GDM1 (cell line): ENCODE measurements at regions not wholly inside any gene's neighbourhood (a gene's known extent, or its start where the extent isn't known, plus 50 kb on each side); places are given as distances from the start of the nearest gene placed in this dataset.

Experiments used
- DNase-seq: peaks from one replicate; lab custom pipeline; 2025; lab: John Stamatoyannopoulos, UW

DNA sequence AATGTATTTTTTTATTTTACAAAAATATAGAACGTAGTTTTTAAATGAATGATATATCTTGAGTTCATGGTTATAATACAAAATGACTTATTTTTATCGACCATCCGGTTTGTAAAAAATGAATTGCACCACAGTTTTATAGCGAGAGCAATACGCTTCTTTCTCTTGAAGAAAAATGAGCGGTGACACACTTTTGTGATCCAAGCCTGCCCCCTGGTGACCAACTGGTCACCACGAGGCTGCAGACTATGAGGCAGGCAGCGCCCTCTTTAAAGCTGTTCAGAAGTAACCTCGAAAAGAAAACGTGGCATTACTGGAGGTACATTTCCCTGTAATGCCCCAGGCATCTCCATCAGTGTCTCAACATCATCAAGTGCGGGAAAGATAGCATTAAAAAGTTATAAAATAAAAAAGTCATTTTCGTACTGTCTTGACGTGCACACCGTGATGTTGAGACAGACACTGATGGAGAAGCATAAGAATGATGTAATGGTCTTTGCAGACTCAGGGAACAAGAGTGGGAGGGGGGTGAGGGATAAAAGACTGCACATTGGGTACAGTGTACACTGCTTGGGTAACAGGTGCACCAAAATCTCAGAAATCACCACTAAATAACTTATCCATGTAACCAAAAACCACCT, 734.2 kb upstream of the ADAMTS5 start:
- DNase-seq, result peak; percentile 55

DNA sequence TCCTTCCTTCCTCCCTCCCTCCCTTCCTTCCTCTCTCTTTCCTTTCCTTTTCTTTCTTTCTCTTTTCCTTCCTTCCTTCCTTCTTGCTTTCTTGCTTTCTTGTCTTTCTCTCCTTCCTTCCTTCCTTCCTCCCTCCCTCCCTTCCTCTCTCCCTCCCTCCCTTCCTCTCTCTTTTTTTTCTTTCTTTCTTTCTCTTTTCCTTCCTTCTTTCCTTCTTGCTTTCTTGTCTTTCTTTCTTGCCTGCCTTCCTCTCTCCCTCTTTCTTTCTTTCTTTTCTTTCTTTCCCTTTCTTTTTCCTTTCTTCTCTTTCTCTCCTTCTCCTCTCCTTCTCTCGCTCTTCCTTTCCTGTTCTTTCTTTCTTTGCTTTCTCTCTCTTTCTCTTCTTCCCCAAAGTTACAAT, 728.4 kb upstream of the ADAMTS5 start:
- no peak for DNase-seq

DNA sequence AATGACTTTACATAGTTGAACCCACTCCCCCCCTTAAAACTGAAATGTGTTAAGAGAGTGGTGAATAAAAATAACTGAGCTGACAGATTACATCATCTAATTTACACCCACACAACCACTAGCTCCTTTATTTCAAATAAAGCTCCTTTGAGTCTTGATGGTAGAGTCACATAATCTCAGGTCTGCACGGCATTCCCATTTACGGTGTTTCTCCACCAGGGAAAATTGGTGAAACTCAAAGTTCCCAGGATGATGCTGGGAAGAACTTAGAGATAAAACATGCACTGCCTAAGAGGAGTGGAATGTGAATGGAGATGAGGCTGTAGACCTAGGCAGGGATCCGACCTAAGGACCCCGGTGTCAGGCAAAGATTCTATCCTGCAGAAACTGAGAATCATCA, 727.8 kb upstream of the ADAMTS5 start:
- DNase-seq, result no peak

DNA sequence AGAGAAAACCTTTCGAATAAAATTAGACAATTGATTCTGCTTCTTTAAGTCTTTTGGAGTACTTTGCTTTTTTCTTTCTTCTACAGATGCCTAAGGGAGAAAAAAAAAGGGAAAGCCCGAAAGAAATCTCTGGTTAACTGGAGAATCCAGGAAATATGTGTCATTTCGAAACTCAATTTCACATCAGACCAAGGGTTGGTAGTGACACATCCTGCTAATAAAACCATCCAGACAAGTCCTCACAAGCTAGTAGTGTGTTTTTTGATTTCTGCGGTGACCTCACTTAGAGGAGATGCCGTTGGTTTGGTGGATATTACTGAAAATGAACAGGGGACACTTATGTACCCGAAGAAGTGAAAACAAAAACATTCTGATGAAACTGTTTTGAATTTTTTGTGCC, 726.5 kb upstream of the ADAMTS5 start:
- no peak for DNase-seq

DNA sequence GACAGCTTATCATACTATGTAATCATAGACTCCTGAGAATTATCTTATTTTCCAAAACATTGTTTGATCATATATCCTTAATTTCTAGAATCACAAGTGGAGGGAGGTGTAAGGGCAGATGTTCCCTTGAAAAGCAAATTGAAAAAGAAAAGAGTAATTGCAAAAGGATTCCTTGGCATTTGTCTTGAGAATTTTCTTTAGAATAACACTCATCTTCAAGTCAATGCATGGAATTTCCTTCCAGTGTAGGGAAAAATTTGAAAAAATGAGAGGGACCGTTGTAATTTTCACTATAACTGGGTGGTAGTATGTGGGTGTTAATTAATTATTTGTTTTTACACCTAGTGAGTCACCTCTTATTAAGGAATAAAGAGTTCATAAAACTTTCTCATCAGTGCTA, 724.6 kb upstream of the ADAMTS5 start:
- no peak for DNase-seq

DNA sequence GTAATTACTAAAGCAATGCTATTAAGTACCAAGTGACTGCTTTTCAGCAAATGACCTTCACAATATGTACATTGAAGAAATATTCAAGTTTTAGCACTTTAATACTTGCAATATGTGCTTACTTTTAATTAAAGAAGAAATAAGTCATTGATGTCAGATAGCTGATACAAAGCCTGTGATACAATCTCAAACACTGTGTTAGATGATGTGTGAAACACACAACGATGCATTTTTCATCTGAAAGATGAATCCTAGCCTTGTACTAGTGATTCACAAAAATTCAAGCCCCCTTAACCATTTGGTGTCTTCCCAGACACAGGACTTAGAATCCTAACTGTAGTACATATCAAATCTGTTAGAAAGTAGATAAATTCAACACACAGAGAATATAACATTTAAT, 724.1 kb upstream of the ADAMTS5 start:
- DNase-seq, result no peak

DNA sequence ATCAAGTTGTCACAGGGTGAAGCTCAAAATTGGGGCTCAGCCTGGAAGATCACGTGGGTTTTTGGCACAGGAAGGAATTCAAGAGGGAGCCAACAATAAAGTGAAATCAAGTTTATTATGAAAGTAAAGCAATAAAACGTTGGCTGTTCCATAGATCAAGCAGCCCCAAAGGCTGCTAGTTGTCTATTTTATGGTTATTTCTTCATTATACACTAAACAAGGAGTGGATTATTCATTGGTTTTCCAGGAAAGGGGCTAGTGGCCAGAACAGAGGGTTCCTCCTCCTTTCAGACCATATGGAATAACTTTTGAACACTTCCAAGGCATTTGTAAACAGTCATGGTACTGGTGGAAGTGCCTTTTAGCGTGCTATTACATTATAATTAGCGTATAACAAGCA, 723.5 kb upstream of the ADAMTS5 start:
- no peak for DNase-seq

DNA sequence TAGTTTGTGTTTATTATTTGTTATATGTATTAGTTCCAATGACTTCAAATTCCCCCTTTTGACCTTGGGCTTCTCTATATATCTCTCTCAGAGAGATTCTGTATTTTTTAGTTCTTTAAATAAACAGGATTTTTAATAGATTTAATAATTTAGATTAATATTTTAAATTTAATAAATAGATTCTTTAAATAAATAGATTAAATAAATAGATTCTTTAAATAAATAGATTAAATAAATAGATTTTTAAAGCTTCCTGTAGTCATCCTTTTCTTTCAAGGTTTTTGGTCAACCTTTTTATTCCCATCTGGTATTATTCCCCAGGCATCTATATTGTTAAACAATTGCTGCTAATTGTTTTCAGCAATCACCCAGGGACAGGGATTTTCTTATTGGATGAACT, 721.9 kb upstream of the ADAMTS5 start:
- no peak for DNase-seq

DNA sequence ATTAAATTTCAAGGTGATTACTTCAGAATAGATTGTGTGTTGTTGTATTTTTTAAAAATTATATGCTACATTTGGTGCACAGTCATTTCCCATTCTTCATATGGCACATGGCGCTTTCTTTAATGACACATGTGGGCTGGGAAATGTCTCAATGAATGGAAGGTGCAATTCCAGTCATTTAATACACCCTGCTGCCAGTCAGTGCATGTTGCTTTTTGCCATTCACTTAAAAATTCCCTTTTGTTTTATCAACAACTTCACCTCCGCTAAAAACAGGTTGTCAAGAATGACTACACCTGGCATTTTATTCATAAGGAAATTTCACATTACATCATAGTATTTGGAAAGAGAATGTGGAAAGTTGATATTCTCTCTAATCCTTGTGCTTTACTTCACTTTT, 716.4 kb upstream of the ADAMTS5 start:
- no peak for DNase-seq

DNA sequence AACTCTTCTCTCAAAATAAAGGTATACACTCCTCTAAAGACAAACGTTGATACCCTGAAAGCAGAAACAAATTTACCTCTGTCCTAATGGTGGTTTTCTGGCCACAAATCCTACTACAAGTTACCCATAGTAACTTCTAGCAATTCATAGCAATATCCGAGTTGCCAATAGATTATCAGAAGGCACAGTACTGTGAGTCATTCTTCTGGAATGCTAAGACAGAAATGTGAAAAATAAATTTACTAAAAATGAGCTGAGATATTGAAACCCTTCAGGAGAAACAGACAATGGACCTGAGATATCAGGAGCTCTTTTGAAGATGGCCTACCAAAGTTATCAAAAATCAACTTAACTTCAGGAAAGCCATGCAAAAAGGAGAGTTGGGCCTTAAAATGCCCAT, 715.0 kb upstream of the ADAMTS5 start:
- no peak for DNase-seq

DNA sequence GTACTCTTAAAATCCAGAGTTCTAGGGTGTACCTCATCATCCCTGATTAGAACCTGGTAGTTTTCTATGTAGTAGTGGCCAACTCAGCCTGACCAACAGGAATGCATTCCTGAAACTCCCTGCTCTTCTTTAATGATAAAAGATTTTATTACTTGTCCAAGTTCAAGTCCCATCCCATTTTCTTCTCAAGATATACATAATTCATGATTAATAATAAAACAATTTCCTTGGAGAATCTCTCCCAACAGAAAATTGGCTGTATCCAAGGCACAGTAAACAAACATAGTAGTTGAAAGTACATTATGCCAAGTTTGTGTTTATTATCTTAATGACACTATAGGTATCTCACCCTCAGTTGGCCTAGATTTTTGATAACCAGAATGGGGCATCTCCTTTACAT, 714.1 kb upstream of the ADAMTS5 start:
- DNase-seq, result no peak

DNA sequence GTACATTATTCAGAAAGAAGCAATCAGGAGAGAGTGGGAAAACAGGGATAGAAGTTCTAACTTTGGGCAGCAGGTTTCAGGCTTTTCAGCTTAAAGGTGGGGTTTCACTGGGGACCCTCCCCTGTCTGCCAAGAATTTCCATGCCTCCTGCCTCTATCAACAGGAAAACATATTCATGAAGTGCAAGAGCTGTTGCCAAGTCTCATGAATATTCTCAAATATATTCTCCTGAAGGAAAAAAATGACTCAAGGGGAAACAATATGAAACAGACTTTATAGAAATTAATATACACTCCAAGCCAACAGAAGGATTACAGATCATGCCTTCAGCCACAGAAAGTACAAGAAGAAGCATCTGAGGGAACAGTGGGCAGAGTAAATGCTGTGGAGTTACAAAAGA, 713.3 kb upstream of the ADAMTS5 start:
- DNase-seq, result no peak

DNA sequence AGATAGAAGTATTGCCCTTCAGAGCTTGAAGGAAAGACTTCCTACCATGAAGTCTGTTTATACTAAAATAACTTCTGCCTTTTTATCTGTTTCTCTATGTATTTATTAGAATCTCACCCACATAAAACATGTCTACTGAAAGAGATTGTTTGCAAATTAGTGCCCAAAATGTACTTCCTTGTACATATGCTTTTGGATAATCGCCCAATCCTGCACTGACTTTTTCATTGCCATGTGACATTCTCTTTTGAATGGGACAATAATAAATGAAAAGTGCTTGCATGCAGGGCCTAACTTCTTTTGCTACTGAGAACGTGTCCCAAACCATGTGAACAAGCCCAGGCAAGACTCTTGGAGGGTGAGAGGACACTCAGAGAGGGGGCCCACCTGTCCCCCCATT, 711.6 kb upstream of the ADAMTS5 start:
- no peak for DNase-seq

DNA sequence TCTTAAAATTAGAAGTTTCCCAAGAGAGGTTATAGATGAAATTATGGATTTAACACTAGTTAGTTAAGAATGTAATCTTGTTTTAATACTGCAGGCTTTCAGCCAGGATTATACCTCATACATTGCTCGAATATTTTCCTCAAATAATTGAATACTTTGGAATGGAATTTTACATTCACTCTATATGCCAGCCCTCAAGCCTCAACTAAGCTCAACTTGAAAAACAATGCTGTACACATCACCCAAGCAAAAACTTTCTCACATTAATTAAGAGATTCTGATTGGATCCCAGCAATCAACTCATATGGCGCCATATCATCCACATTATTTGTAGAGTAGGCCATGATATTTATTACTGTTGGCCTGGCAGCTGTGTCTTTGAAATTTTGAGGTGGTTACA, 710.7 kb upstream of the ADAMTS5 start:
- DNase-seq, result no peak

DNA sequence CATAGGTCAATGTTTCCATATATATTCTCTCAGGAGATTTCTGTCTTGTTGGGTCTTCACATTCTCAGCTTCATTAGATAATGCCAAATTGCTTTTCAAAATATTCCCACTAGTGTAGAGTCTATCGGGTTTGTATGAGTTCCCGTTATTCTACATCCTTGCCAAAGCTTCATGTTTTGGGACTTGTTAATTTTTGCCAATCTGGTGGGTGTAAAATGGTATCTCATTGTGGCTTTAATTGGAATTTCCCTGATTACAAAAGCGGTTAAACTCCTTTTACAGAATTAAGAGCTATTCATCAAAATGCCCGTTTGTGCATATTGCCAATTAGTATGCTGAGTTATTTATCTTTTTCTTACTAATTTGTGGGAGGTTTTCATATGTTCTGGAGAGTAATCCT, 708.4 kb upstream of the ADAMTS5 start:
- DNase-seq, result no peak

DNA sequence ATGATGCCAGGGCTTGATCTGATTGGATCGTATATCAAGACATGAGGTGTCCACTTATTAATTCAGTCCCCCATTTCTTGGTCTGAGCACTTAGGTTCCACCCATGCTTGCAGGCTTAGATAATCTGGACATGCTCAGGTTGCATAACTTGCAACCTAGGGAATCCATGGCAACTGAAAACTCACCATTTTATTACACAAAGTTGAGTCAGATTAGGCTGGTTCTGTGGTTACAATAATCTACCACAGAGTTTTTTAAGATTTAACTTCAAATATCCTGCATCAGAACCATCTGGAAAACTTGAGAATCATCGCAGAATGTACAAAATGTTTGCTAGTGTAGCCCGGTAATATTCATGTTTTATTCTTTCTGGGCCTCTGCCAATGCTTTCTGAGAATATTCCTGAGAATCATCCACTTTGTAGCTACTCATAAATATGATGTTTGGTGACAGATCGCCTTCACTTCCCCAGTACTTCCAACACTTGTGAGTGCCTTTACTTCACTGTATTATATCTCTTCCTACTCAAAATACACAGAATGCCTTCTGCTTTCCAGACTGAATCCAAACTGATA, 707.2 kb upstream of the ADAMTS5 start:
- no peak for DNase-seq

DNA sequence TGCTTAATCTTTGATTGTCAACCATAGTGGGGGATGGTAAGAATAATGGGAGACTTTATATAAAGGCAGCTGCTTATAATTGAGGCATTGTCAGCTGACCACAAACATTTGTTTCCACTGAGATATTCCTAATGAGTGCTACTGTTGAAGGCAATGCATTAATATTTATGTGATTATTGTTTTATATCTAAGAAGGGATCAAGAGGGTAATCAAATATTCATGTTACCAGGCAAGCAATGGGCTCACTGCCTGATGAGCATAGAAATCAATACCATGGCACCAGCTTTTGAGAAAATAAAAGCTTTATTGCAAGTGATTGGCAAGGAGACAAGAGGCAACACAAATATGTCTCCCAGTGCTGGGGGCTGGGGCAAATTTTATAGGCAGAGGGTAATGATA, 706.7 kb upstream of the ADAMTS5 start:
- DNase-seq, result no peak

DNA sequence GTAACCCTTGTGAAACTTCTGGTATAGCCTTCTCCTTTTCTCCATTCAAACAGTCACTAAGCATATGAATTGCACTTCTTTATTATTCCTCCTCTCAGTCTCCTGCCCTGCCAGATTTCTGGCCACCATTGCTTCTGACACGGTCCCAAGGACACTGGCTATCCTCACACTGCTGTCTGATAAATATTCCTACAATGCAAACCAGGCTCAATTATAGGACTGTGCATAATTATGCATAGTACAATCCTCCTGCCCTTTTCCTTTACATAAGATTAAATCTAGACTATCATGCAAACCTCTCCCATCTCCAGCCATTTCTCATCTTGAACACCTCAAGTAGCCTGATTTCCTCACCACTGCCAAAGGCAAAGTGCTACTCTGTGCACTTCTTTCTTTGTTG, 704.3 kb upstream of the ADAMTS5 start:
- no peak for DNase-seq

DNA sequence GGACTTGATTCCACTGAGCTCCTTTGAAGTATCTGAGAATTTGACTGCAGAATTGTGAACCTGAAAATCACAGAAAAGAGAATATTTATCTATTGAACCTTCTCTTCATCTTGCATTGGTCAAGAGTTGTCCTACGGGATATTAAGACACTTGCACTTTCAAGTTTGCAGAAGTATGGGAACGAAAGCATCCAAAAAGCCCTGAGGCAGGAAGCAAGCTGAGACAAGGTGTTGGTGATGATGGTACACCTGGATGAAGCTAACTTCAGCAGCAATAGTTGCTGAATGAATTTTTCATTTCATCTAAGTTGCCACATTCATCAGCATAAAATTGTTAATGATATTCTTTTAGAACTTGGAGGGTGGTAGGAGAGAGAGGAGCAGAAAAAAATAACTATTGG, 686.6 kb upstream of the ADAMTS5 start:
- DNase-seq, result no peak

DNA sequence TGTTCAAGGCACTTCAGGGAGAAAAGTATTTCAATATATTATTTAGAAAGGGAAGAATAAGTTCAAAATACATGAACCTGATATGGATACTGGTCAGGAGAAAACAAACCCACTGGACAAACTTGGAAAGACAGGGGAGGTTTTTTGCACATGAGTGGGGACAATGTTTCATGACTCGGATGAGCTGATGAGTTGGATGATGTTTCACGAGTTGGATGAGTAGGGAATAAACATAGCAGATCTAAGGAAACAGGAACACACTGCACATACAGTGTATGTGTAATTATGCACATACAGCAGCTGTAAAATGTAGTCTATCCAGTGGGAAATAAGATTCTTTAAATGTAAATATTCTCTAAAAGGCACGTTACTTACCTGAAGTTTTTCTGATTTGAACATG, 682.9 kb upstream of the ADAMTS5 start:
- no peak for DNase-seq

DNA sequence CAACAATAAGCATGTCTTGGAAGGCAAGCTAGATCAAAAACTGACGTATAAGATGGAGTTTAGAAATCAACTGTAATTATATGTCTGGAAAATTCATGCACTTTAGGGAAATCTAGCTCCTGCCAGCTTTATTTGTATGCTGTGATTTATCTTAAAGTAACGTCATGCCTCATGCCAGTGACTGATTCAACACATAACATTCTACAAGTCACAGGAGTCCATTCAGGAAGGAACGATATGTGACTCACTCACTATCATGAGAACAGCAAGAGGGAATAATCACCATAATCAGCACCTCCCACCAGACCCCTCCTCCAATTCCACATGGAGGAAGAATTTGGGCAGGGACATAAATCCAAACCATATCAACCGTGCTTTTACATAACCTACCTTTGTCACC, 682.4 kb upstream of the ADAMTS5 start:
- no peak for DNase-seq

DNA sequence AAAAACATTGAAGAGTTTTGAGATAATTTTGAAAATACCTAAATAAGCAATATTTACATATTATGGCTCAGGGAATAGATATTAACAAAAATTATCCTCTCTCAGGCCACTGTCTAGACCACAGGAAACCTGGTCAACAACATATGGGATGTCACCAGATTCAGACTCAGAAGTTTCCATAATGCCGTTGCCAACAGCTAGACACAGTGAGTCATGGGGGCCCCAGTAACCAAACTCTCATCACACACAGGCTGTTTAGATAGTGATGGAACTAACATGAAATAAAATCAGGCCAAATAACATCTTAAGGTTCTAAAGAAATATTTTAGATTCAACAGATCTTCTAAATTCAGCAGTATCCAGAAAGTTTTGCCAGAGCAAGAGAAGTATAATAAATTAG, 681.7 kb upstream of the ADAMTS5 start:
- DNase-seq, result no peak

DNA sequence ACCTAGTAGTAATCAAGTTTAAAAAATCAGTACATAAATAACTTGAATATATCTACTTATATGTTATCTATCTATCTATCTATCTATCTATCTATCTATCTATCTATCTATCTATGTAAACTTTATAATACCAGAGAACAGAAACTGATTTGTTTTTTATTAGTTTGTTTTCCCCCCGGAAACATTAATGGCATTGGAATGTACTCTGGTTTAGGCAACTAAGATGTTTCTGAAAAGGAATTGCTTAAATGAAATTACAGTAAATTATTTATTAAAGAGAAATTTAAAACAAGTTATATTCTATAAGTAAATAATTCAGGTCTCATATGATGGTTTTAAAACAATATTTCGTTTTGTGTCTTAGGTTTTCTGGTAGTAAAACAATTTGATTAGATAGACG, 681.0 kb upstream of the ADAMTS5 start:
- DNase-seq, result no peak

DNA sequence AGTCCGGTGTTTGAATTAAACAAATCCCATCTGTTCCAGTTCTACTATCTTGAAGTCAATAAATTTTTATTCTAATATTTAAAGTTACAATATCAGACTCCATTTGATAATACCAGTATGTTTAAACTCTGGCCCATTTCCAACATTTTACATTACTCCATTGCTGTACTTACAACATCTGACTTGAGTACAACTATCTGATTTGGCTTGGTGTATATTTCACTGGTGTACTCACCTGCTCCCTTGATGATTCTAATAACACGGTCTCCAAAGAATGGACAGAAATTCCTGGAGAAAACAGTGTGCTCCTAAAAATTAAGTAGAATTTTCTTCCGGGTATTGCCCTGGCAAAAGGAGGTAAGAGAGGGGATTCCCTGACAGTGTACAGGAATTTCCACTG, 680.5 kb upstream of the ADAMTS5 start:
- no peak for DNase-seq

DNA sequence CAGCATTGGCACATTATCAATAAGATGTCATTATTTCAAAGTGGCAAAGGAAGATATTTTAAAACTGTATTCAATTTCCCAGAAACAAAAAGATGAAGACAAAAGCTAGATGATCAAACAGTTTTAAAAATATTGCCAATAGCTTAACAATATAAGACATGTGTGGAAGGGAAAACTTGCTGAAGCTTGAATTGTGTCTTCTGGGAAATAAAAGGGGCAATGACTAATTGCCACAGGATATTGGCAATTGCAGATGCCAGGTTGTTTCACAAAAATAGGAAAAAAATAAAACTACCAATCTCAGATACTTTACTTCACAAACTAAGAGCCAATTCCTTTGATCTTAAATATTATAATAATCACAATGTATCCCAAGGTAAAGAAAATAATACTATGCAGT, 679.8 kb upstream of the ADAMTS5 start:
- no peak for DNase-seq
